Thyroid gland (tissue), 4 donors: ENCODE measurements at regions not wholly inside any gene's neighbourhood (a gene's known extent, or its start where the extent isn't known, plus 50 kb on each side); places are given as distances from the start of the nearest gene placed in this dataset.

Experiments
- DNase-seq, 2 donors: peaks; one replicate each; pipeline ENCODE4 v3.0.0-alpha.2; 2019
- H3K27ac ChIP-seq, 3 donors: fragments of 200-600 bp; sonication (generic); 1 replicate in 2 of 3; 2 replicates in 1 of 3; pipeline ENCODE4 v1.5.1; 2016 to 2019; ENCODE audit warnings: mild to moderate bottlenecking in 1 of 3, moderate library complexity in 1 of 3
- H3K27me3 ChIP-seq: fragments of 200-600 bp; sonication (generic); one replicate; pipeline ENCODE4 v1.5.1; 2019
- H3K36me3 ChIP-seq, 2 donors: fragments of 200-600 bp; sonication (generic); one replicate each; pipeline ENCODE4 v1.5.1; 2016 to 2019
- H3K4me1 ChIP-seq, 2 donors: fragments of 200-600 bp; sonication (generic); one replicate each; pipeline ENCODE4 v1.5.1; 2017 to 2019
- H3K4me3 ChIP-seq, 3 donors: fragments of 200-600 bp; sonication (generic); replicated peaks in 1 of 3; 1 replicate in 2 of 3; 2 replicates in 1 of 3; pipeline ENCODE4 v1.5.1; 2016; ENCODE audit warnings: mild to moderate bottlenecking in 1 of 3
- H3K9me3 ChIP-seq: fragments of 200-600 bp; sonication (generic); one replicate; pipeline ENCODE4 v1.5.1; 2017
- CTCF ChIP-seq, 6 experiments: fragments of 200-600 bp in 3 of 6; fragments of 450-650 bp in 3 of 6; sonication (generic) in 3 of 6; IDR thresholded peaks; one replicate each; pipeline ENCODE4 v1.5.1; 2016 to 2019; ENCODE audit warnings: antibody characterized with exemption in 6 of 6, mild to moderate bottlenecking in 2 of 6, inconsistent platforms in 1 of 6, moderate library complexity in 1 of 6
- POLR2A ChIP-seq, 2 donors: fragments of 450-650 bp; IDR thresholded peaks; one replicate each; pipeline ENCODE4 v1.6.1; 2017; ENCODE audit warnings: antibody characterized with exemption in 2 of 2, mild to moderate bottlenecking in 2 of 2, moderate library complexity in 1 of 2
- WGBS, 2 donors: methylation state at CpG; one replicate each; pipeline ENCODE4 v1.1.5; 2017; 5-methylcytosine and 5-hydroxymethylcytosine counted together
- intact Hi-C: fragments of 100-400 bp; cut with DNase I; formaldehyde crosslinking; loops from one replicate; pipeline ENCODE4 v1.15.1; 2023

GRCh38 chr10:100672199-100672598 is 73.2 kb upstream of the PAX2 start:
- no peak overlapping the region for H3K27ac ChIP-seq
- no peak for TF ChIP-seq CTCF (IDR thresholded peaks at IDR 0.05)
- TF ChIP-seq POLR2A (IDR thresholded peaks at IDR 0.05): no peak
- 89 to 92% methylated on average over 3 of the region's 3 CpGs for WGBS, 2 donors
- intact Hi-C loops: no loop called here
- no peaks in the 10 kb centered on the region for H3K36me3 ChIP-seq
- no peak for DNase-seq
- no peak overlapping the region for H3K4me3 ChIP-seq
- H3K27me3 ChIP-seq: peaks cover 10% of the 10 kb centered on the region
- H3K4me1 ChIP-seq: peaks cover 0 to 5% of the 10 kb centered on the region in 2 donors
- H3K9me3 ChIP-seq: no peaks in the 10 kb centered on the region

GRCh38 chr10:100677290-100677945 is 68.0 kb upstream of the PAX2 start:
- no peak for DNase-seq
- H3K4me1 ChIP-seq: no peaks in the 10 kb centered on the region
- TF ChIP-seq CTCF (IDR thresholded peaks at IDR 0.05) (no peak), POLR2A (IDR thresholded peaks at IDR 0.05) (no peak)
- 71 to 84% methylated on average over 6 of the region's 6 CpGs for WGBS, 2 donors
- peaks cover 6% of the 10 kb centered on the region for H3K27me3 ChIP-seq
- H3K9me3 ChIP-seq: no peaks in the 10 kb centered on the region
- no peak overlapping the region for H3K27ac ChIP-seq
- intact Hi-C loops: no loop called here
- H3K36me3 ChIP-seq: no peaks in the 10 kb centered on the region
- H3K4me3 ChIP-seq: no peak overlapping the region

- Histone ChIP-seq H3K27me3 (peaks cover 15% of the 10 kb centered on the region), H3K9me3 (no peaks in the 10 kb centered on the region)
- WGBS, 2 donors: 16 to 23% methylated on average over 3 of the region's 3 CpGs
These were observed 66.1 kb upstream of the PAX2 start for GRCh38 chr10:100679327-100679726.

GRCh38 chr10:100683004-100683403 is 62.4 kb upstream of the PAX2 start:
- TF ChIP-seq POLR2A (IDR thresholded peaks at IDR 0.05): no peak
- TF ChIP-seq CTCF (IDR thresholded peaks at IDR 0.05): no peak
- 9 to 39% methylated on average over 1 of the region's 1 CpG for WGBS, 2 donors
- Histone ChIP-seq H3K27ac (no peak overlapping the region), H3K27me3 (peaks cover 15% of the 10 kb centered on the region), H3K4me3 (no peak overlapping the region), H3K9me3 (no peaks in the 10 kb centered on the region), H3K36me3 (no peaks in the 10 kb centered on the region), H3K4me1 (no peaks in the 10 kb centered on the region)
- intact Hi-C loops: no loop called here
- no peak for DNase-seq

More at GRCh38 chr10:100679327-100679726, 66.1 kb upstream of the PAX2 start:
- Histone ChIP-seq H3K27ac (no peak overlapping the region), H3K4me3 (no peak overlapping the region), H3K4me1 (no peaks in the 10 kb centered on the region), H3K36me3 (no peaks in the 10 kb centered on the region)
- intact Hi-C loops: no loop called here
- no peak for TF ChIP-seq CTCF (IDR thresholded peaks at IDR 0.05)
- TF ChIP-seq POLR2A (IDR thresholded peaks at IDR 0.05): no peak
- DNase-seq: no peak

GRCh38 chr10:100683545-100684300 is 61.7 kb upstream of the PAX2 start:
- H3K4me3 ChIP-seq: no peak overlapping the region
- 1 to 2% methylated on average over 12 to 14 of the region's 14 CpGs for WGBS, 2 donors
- no peak for DNase-seq
- no peaks in the 10 kb centered on the region for H3K36me3 ChIP-seq
- no peaks in the 10 kb centered on the region for H3K4me1 ChIP-seq
- H3K9me3 ChIP-seq: no peaks in the 10 kb centered on the region
- intact Hi-C loops: no loop called here
- H3K27me3 ChIP-seq: peaks cover 15% of the 10 kb centered on the region
- TF ChIP-seq POLR2A (IDR thresholded peaks at IDR 0.05) (no peak), CTCF (IDR thresholded peaks at IDR 0.05) (no peak)
- no peak overlapping the region for H3K27ac ChIP-seq
